Stimulated activated CD8-positive, alpha-beta memory T cell treated with anti-CD3 and anti-CD28 coated beads, Interleukin-4, amount 100 ng/mL, for 24 hours (primary cell): ENCODE measurements at regions not wholly inside any gene's neighbourhood (a gene's known extent, or its start where the extent isn't known, plus 50 kb on each side); places are given as distances from the start of the nearest gene placed in this dataset.

Source experiments
- DNase-seq: peaks from one replicate; pipeline ENCODE4 v3.0.0-alpha.2; 2020; ENCODE audit warnings: low read depth

DNA sequence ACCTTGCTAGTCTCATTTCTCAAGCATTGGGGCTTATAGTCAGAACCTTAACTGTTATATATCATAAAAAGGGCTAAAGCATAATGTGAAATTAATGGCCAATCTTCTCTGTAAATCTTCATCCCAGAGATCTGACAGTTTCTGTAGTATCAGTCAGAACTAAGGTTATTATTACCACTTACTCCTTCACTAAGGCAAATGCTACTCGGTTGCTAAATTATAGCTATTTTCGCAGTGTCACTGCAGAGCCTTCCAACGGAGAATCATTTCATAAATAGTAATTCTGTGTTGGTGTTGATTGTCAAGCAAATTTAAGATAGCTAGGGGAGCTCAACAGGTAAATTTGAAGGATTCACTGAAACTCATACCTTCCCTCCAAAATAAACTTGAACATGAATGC lies 258.0 kb downstream of the METTL4 start:
- no peak for DNase-seq

DNA sequence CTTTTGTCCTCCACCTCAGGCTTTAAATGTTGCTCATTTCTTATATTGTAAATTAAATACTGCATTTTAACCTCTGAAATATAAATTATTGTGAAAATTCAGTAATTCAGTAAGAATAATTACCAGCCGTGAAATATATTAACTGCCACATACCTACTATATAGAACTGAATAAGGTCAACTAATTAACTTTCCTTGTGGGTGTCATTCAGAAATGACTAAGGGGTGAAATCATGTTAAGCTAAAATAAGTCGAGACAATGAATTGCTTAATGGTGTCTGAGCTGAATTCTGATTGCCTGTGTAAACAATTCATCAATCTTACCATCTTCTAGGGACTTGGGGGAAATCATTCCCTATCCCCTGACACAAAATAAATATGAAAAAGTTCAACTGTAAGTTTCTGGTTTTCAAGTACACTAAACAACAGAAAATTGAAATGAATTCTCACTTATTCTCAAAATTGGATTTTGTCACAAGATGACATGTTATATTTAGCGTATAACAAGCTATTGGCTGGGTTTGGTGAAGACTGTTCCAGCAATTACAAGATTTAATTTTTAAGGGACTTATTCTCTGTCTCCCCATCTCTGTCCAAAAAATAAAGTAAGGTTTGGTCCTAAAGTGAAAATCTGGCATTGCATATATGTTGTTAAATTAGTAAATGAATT lies 255.1 kb downstream of the METTL4 start:
- no peak for DNase-seq

DNA sequence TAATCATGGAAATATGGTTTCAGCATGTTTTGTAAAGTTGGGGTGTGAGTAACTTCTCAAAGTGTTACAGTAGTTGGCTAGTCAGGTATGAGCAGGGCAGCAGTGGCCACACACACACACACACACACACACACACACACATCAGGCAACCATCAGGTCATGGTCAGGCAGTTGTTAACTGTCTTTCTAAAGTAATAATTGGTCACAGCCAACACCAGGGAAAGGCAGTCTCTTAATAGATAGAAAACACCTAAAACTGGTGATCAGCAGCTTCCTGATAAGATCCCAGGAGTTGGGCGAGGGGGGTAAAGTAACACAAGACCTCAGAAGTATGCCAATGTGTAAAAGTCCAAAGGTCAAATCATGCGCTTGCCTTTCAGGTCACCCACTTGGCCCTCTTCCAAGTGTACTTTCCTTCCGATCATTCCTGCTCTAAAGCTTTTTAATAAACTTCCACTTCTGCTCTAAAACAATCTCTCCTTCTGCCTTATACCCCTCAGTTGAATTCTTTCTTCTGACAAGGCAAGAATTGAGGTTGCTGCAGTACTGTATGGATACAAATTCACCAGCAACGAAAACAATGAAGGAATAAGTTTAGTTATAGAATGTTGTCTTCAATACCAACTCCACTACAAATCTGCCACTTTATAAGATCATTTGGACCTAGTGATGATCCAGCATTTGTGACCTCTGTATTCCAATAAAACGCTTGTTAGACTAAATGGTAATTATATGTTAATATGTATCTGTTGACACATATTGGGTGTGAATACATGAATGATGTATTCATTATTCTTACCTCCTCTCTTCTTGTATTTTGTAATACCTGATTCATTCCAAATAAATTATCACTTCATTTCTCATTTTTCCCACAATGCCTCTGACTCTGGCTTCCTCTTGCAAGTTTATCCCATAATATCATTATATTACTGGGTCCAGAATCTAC lies 254.3 kb downstream of the METTL4 start:
- DNase-seq = no peak

DNA sequence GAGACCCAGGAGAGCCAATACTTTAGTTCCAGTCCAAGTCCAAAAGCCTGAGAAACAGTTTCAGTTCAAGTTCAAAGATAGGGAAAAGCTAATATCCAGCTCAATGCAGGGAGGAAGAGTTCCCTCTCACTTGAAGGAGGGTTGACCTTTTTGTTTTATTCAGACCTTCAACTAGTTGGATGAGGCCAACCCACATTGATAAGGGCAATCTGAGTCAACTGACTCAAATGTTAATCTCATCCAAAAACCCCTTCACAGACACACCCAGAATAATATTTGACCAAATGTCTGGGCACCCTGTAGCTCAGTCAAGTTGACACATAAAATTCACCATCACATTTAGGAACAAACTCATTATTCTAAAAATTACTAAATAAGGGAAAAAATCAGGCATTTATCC lies 246.8 kb downstream of the METTL4 start:
- DNase-seq = no peak

DNA sequence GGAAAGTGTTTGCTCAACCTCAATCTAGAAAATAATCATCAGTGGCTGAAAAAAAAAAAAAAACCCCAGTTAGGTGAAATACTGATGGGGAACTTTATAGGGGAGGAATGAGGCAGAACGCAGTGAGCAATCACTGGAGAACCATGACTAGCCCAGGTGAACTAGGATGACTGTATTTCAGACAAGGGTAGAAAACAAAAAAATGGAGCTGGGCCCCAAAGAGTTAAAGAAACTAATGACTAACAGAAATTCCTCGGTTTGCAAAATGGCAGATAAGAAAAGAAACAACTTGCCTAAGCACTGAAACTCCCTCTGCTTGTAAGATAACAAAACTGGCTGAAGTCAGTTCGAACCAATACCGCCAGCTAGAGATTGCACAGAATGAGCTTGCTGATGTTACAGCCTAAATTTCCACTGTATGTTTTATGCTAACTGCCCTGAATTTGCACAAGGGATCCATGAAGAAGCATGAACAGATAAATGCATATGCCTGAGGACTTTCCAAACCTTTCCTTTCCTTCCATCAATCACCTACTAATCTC lies 245.9 kb downstream of the METTL4 start:
- DNase-seq = no peak

DNA sequence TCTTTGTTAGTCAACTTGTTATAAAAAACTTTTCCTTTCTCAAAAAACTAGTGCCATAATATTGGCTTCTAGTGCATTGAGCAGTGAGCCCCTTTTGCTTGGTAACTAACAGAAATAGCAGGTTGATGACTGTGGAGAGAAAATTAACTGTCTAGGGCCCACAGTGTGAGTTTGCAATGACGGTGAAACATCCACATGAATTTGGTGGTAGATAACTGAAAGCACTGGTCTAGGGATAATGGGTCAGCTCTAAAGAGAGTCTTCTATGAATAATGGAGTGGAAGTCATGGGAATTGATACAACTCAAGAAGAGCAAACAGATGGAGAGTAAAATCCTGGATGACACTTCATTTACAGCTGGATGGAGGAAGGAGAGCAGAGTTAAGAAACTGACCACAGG lies 245.4 kb downstream of the METTL4 start:
- DNase-seq = no peak

DNA sequence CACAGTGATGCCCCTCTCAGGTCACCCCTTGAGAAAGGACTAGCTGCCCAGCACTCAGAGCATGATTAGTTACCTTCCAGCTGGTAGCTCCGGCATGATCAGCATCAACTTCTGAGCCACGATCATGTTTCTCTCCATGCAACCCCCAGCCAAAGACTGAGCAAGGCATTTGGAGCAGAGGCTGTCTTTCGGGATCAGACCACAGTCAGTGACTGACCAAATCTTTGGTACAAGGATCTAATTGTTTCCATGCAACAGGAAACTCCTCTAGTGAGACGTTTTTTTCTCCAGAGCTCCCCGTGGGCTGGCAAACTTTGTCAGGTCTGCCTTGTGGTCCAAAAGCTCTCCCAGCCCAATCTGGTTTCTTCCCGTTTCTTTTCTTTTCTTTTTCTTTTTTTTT lies 244.3 kb downstream of the METTL4 start:
- DNase-seq = no peak

DNA sequence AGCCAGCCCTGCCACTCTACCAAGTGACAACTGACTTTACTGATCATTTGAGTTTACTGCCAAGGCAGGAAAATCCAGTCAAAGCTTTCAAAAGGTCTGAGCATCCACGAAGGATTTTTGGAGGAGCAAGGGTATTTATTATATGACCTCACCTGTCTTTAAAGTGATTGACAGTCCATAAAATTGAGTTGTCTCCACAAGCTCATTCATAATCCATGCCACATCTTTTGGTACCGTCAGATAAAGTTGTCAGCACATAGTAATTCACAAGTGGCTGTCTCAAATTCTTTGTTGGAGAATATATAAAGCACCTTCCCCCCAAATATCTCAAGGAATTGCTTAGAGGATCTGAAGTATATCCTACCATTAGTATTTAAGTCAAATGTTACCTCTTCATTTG lies 240.5 kb downstream of the METTL4 start:
- DNase-seq = no peak

DNA sequence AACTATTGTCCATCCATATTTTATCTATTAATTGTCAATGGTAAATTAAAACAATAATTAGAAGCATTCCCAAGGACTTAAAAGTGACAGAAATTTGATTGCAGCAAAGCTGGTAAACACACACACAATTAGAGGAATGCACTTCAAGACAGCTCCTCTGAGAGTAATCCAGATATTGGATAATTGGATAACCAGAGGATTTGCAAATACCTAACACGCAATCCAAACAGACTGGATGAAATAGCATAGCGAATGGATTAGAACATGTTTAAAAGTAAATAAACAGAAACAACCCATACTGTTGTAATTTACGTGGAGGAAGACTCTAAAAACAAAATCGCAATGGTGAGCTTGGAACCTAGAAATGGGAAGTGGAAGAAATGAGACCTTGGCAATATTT lies 239.8 kb downstream of the METTL4 start:
- DNase-seq = no peak

DNA sequence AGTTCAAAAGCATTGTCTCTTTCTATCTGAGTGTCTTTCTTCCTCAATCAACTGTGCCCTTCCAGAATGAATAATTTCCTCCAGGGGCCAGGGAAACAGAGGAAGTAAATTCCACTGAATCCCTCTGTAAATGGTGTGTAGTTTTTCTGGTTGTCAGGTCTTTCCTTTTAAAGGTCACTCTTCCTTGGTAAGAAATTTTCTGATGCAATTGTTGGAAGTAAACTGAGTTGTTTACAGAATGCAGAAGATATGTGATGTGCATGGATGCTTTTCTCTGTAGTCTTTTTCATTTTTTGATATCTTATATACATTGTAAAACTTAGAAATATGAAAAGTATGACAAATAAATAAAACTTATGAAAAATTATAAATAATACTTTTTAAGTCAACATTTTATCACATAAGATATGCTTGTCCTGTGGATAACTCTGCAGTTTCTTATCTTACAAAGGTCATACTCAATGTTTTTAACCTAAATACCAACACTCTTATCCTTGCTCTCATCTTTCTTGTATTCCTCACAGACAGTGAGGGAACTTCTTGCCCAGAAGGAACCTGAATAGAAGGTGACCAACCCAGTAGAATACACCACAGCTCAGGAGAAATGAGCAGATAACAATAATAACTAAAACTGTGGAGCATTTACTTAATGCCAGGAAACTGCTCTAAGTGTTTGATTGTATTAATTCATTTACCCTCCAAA lies 234.5 kb downstream of the METTL4 start:
- no peak for DNase-seq

DNA sequence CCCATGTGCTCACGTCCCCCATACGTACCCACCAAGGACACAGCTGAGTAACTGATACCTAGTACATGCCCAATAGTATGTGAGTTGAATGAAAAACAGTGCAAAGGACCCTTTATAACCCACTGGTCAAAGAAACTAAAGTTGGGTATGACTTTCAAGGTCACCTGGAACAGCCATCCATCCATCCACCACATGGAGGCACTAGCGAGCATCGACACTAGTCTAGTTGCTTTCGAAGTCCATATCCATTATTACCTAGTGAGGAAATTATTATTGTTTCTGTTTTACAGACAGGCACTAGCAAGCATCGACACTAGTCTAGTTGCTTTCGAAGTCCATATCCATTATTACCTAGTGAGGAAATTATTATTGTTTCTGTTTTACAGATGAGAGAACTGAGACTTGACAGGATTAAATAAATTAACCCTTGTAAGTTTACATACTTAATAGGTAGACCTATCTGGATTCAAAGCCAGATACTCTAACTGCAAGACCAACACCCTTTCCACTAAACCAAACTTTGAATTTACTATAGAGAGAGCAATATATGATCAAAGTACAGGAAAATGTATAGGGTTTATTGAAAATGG lies 233.7 kb downstream of the METTL4 start:
- DNase-seq = peak; percentile 2

DNA sequence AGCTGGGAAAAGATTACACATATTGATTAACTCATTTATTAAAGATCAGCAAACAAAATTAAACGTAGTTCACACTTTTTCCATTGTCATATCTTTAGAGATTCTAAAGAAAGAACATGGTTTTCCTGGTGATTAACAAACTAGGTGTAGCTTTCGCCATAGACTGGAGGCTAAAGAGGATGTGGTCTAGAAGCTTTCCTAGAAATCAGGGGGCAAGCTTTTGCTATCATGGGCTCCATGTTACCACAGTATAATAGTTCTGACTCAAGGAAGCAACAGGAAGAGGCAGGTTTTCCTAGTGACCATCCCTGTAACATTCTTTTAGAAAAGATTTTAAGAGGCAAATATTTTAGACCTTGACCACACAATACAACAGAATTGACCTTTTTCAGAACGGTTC lies 232.7 kb downstream of the METTL4 start:
- DNase-seq = no peak

DNA sequence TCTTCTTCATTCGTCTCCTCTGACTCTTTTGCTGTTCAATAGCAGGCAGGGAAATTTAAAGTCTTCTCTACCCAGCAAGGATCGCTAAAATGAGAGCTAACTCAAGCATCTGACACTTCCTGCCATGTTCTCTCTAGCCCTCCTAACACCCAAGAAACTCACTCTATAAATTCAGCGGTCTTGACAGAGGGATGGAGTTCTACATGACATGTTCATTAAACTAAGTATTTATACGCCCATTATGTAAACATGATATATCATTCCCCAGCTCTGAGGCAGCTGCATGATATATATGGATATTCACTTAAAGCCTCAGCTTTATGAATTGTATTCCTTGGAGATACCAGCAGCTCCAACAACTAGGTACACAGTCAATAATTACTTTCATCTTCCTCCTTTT lies 231.0 kb downstream of the METTL4 start:
- no peak for DNase-seq

DNA sequence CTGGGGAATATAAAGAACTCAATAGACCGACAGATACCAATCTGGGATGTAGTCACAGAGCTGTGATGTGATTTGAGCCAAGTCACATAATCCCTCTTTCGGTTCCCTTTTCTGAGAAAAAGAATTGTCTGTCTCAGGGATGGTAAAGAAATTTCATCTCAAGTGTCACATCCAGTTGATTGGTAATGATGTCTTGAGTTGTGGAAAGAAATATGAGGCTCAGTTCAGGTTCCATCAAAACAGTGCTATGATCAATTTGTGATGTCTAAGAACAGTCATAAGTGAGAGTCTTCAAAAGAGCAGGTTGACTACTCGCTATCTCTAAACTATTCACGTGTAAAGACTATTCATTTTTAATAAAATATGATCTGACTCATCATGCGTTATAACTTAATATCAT lies 223.3 kb downstream of the METTL4 start:
- no peak for DNase-seq

DNA sequence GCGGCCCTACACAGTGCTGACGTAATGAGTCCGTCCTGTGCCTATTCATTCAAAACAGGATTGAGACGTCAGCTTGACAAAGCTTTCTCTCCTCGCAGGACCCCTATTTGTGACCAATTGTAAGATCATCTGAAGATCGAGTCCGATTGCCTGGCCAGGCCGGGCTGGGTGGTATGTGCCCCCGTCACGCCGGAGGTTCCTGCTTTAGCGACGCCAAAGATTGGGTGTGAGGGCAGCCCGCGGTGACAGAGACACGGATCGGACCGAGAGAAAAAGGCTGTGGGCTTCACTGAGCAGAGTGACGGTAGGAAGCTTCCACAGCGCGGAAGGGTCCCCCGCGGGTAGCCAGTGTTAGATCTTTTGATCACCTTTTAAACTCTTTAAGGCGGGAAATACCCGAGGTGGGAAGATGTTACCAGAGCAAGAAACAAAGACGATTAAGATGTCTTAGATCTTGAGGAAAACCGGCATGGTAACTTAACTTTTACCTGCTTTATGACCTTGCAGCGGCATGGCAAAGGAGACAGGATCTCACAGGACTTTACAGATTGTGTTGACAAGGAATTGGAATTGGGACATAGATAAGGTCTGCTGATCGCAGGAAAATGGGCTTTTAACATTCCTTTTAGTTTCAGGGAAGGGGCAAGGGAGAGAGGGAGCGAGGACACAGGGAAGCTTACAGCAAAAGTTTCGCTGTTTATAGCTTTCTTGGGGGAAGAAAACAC lies 220.0 kb downstream of the METTL4 start:
- DNase-seq = no peak

DNA sequence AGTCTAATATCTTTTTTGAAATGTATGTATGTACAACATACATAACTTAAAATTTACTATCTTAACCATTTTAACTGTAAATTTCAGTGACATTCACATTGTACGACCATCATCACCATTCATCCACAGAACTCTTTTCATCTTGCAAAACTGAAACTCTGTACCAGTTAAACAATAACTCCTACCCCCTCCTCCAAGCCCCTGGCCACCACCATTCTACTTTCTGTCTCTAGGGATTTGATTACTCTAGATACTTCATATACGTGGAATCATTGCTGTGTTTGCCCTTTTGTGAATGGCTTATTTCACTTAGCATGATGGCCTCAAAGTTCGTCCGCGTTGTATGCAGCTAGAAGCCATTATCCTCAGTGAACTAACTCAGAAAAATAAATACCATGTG lies 217.0 kb downstream of the METTL4 start:
- DNase-seq = no peak

DNA sequence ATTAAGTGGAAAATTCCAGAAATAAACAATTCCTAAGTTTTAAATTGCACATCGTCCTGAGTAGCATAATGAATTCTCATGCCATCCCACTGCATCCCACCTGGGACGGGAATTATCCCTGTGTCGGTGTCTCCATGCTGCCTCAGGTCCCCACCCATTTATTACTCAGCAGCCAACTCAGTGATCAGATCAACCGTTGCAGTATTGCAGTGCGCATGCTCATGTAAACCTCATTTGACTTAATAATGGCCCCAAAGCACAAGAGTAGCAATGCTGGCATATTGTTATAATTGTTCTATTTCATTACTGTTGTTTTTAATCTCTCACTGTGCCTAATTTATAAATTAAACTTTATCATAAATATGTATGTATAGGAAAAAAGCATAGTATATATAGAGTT lies 214.4 kb downstream of the METTL4 start:
- DNase-seq = no peak

DNA sequence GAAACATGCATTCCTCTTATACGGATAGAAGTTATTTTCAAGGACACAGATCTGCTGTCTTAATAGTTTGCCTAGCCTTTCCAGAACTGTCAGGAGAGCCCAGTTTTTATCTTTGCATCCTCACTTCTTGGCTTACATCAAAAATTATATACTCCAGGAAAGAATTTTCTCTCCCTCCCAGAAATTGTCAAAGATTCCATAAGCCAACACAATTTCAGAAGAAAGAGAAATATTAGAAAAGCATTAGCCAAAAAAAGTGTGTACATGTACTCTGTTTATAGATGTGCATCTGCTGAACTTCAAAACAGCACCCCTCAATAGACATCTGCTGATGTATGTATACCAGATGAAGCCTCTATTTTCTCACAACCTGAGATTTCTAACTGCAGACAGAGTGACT lies 210.4 kb downstream of the METTL4 start:
- no peak for DNase-seq

DNA sequence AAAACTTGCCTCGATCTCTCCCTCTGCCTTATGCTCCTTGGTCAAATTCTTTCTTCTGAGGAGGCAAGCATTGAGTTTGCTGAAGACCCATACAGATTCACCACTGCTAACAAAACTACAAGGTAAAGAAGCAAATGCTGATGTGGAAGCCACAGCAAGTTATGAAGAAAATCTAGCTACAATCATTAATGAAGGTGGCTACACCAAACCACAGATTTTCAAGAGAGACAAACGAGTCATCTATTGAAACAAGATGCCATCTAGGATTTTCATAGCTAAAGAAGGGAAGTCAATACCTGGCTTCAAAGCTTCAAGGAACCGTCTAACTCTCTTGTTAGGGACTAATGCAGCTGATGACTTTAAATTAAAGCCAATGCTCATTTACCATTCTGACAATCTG lies 203.2 kb downstream of the METTL4 start:
- DNase-seq = no peak

DNA sequence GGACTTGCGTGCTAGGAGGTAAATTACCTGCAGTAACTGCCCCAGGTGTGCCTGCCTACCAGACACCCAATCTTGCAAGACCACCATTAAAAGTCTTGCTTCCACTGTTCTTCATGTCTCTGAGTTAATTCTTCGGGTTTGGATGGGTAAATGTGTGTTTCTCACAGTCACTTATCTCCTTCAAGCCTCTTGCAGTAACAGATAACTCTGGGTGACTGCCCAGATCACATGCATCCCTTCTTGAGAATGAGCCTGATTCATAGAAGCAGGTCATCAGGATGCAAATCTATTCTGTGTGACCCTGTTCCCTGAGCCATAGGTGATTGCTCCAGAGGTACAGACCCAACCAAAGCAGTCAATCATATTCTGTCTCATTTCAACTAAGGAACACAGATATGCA lies 194.6 kb downstream of the METTL4 start:
- DNase-seq = no peak

DNA sequence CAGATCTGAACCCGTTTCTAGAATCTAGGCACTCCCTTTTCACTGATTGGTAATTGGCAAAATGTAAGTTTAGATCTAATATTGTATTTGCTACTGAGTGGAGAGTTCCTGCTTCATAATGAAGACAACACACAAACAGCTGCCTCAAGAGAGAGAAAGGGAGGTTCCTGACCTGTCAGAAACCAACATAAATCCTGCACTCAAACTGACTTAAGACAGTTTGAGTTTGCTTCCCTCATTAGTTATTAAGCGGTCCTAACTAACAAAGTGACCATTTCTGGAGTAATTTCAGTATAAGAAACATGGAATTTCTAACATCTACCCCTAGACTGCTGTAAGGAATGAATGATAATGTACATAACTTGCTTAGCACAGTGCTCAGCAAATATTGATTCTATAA lies 191.2 kb downstream of the METTL4 start:
- DNase-seq = no peak

DNA sequence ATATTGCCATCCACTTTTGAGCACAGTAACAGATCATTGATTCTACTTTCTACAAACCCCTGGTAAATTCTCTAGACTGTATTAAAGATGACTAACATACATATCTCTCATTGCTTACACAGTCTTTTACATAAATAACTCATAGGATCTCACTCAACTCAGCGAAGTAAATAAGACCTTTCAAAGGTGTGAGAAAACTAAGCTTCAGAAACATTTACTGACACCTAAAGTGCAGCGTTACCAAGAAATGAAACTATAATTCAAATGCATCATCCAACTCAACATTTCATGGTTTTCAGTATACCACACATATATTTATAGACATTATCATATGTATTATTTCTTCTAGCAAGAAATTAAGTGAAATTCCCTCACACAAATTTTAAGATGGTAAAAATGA lies 189.8 kb downstream of the METTL4 start:
- no peak for DNase-seq
